Heart left ventricle (tissue), 16 donors: ENCODE measurements at regions not wholly inside any gene's neighbourhood (a gene's known extent, or its start where the extent isn't known, plus 50 kb on each side); places are given as distances from the start of the nearest gene placed in this dataset.

Source experiments
- ATAC-seq, 4 donors: fragments of 200-7000 bp; cut with Tn5 transposase; one replicate each; pipeline ENCODE4 v1.9.1; 2020 to 2022; ENCODE audit warnings: moderate library complexity in 4 of 4, mild to moderate bottlenecking in 3 of 4, moderate number of reproducible peaks in 1 of 4
- DNase-seq, 5 donors: peaks; one replicate each; pipeline ENCODE4 v3.0.0-alpha.2; 2020
- H3K27ac ChIP-seq, 12 donors: fragments of 200-600 bp; sonication (generic) in 4 of 12; one replicate each; pipeline versions ENCODE4 v1.5.0 to v1.8.0; 2016 to 2022; ENCODE audit warnings: mild to moderate bottlenecking in 2 of 12
- H3K27me3 ChIP-seq, 9 donors: fragments of 200-600 bp; sonication (generic) in 2 of 9; one replicate each; pipeline versions ENCODE4 v1.5.1 to v1.8.0; 2016 to 2022; ENCODE audit warnings: mild to moderate bottlenecking in 3 of 9
- H3K36me3 ChIP-seq, 9 donors: fragments of 200-600 bp; sonication (generic) in 2 of 9; one replicate each; pipeline versions ENCODE4 v1.5.0 to v1.8.0; 2018 to 2022; ENCODE audit warnings: mild to moderate bottlenecking in 2 of 9
- H3K4me1 ChIP-seq, 12 donors: fragments of 200-600 bp; sonication (generic) in 4 of 12; one replicate each; pipeline versions ENCODE4 v1.5.0 to v1.8.0; 2016 to 2022; ENCODE audit warnings: mild to moderate bottlenecking in 3 of 12
- H3K4me3 ChIP-seq, 12 donors: fragments of 200-600 bp; sonication (generic) in 4 of 12; one replicate each; pipeline versions ENCODE4 v1.5.0 to v1.8.0; 2017 to 2022; ENCODE audit warnings: mild to moderate bottlenecking in 9 of 12, moderate library complexity in 4 of 12
- H3K9me3 ChIP-seq, 12 donors: fragments of 200-600 bp; sonication (generic) in 4 of 12; one replicate each; pipeline versions ENCODE4 v1.5.0 to v1.8.0; 2016 to 2022; ENCODE audit warnings: mild to moderate bottlenecking in 1 of 12
- CTCF ChIP-seq, 12 donors: fragments of 200-600 bp; sonication (generic) in 4 of 12; IDR thresholded peaks; one replicate each; pipeline versions ENCODE4 v1.5.0 to v1.8.0; 2018 to 2022; ENCODE audit warnings: antibody characterized with exemption in 12 of 12, mild to moderate bottlenecking in 5 of 12
- POLR2A ChIP-seq, 2 donors: fragments of 450-650 bp; IDR thresholded peaks; one replicate each; pipeline ENCODE4 v1.6.1; 2017; ENCODE audit warnings: antibody characterized with exemption in 2 of 2, mild to moderate bottlenecking in 2 of 2, moderate library complexity in 2 of 2
- WGBS, 4 donors: extraction: QIAGEN DNeasy Blood & Tissue Kit in 2 of 4; methylation state at CpG; one replicate each; pipeline versions ENCODE4 v1.1.5 to v1.1.7; 2013 to 2018; 5-methylcytosine and 5-hydroxymethylcytosine counted together
- intact Hi-C, 10 donors: fragments of 100-400 bp; cut with DNase I; formaldehyde crosslinking; loops; one replicate each; pipeline versions ENCODE4 v1.11.1 to v1.14.2; 2022
- donor health status: ischemic (EF 13 %, LVEDD 7.1; RV severe dilation, severe dysfunction).
- donor health status: healthy with polysubstance abuse.
- donor health status: DM: no; HTN: yes; CAD: no.
- donor health status: DM: no; HTN: no; CAD: no.
- donor health status: ischemic (EF 25% LVEDD 6.9; RV normal size, moderate dysfunction).
- donor health status: ischemic (EF 25% LVEDD 5.7; RV mildly dilated, moderate dysfunction).
- donor health status: healthy.
- donor health status: DM: yes; HTN: yes; CAD: no.
- donor health status: ischemic (EF 35%, LVEDD 5.7; RV mildly dilated, moderate dysfunction).
- donor health status: nonischemic (EF 11% LVEDD 7.7; RV severe dilation, severe dysfunction).
- donor health status: DM: yes; HTN: yes; CAD: no.
- donor health status: PGD.
- donor health status: ischemic (EF 29% LVEDD 5.4; RV normal size, mild dysfunction).
- donor health status: nonischemic (EF 23%, LVEDD 6.1; RV moderate dilation, normal function).

GRCh38 chr13:74450525-74450845 is 316.3 kb upstream of the KLF12 start:
- TF ChIP-seq CTCF (IDR thresholded peaks at IDR 0.05): no peak
- no peak for TF ChIP-seq POLR2A (IDR thresholded peaks at IDR 0.05)
- H3K27me3 ChIP-seq: no peaks in the 10 kb centered on the region
- H3K4me1 ChIP-seq: peaks cover 0 to 5% (median 0%) of the 10 kb centered on the region in 12 donors
- WGBS, 4 donors: 84 to 95% (median 90%) methylated on average over 3 of the region's 3 CpGs
- no peak overlapping the region for H3K27ac ChIP-seq
- ATAC-seq (no peak), DNase-seq (no peak)
- intact Hi-C loops: no loop called here
- H3K4me3 ChIP-seq: no peak overlapping the region
- H3K9me3 ChIP-seq: peaks cover 0 to 7% (median 0%) of the 10 kb centered on the region in 12 donors
- no peaks in the 10 kb centered on the region for H3K36me3 ChIP-seq

GRCh38 chr13:74449811-74450524 is 315.8 kb upstream of the KLF12 start:
- DNase-seq (no peak), ATAC-seq (no peak)
- WGBS, 4 donors: 88 to 98% (median 90%) methylated on average over 2 of the region's 2 CpGs
- Histone ChIP-seq H3K27ac (no peak overlapping the region), H3K9me3 (peaks cover 0 to 6% (median 0%) of the 10 kb centered on the region in 12 donors), H3K27me3 (no peaks in the 10 kb centered on the region), H3K4me1 (peaks cover 0 to 5% (median 0%) of the 10 kb centered on the region in 12 donors), H3K36me3 (no peaks in the 10 kb centered on the region), H3K4me3 (no peak overlapping the region)
- TF ChIP-seq POLR2A (IDR thresholded peaks at IDR 0.05): no peak
- no peak for TF ChIP-seq CTCF (IDR thresholded peaks at IDR 0.05)
- intact Hi-C loops: no loop called here

GRCh38 chr13:74444864-74445479 is 310.8 kb upstream of the KLF12 start:
- intact Hi-C loops: no loop called here
- no peaks in the 10 kb centered on the region for H3K36me3 ChIP-seq
- DNase-seq (no peak), ATAC-seq (no peak)
- TF ChIP-seq CTCF (IDR thresholded peaks at IDR 0.05) (no peak), POLR2A (IDR thresholded peaks at IDR 0.05) (no peak)
- peaks cover 0 to 15% (median 0%) of the 10 kb centered on the region in 12 donors for H3K9me3 ChIP-seq
- no peaks in the 10 kb centered on the region for H3K27me3 ChIP-seq
- WGBS, 4 donors: 96 to 100% (median 98%) methylated on average over 1 of the region's 1 CpG
- H3K4me3 ChIP-seq: no peak overlapping the region
- H3K27ac ChIP-seq: no peak overlapping the region
- H3K4me1 ChIP-seq: peaks cover 0 to 10% (median 1%) of the 10 kb centered on the region in 12 donors

GRCh38 chr13:74444161-74444571 is 310.0 kb upstream of the KLF12 start:
- Histone ChIP-seq H3K27ac (no peak overlapping the region), H3K4me1 (peaks cover 0 to 10% (median 1%) of the 10 kb centered on the region in 12 donors), H3K4me3 (no peak overlapping the region), H3K27me3 (no peaks in the 10 kb centered on the region), H3K9me3 (peaks cover 0 to 15% (median 0%) of the 10 kb centered on the region in 12 donors), H3K36me3 (no peaks in the 10 kb centered on the region)
- TF ChIP-seq POLR2A (IDR thresholded peaks at IDR 0.05) (no peak), CTCF (IDR thresholded peaks at IDR 0.05) (no peak)
- DNase-seq (no peak), ATAC-seq (no peak)
- intact Hi-C loops: no loop called here
- WGBS, 4 donors: 49 to 62% (median 56%) methylated on average over 6 of the region's 6 CpGs
